ENCODE measurements at regions not wholly inside any gene's neighbourhood (a gene's known extent, or its start where the extent isn't known, plus 50 kb on each side); places are given as distances from the start of the nearest gene placed in this dataset.

DNA sequence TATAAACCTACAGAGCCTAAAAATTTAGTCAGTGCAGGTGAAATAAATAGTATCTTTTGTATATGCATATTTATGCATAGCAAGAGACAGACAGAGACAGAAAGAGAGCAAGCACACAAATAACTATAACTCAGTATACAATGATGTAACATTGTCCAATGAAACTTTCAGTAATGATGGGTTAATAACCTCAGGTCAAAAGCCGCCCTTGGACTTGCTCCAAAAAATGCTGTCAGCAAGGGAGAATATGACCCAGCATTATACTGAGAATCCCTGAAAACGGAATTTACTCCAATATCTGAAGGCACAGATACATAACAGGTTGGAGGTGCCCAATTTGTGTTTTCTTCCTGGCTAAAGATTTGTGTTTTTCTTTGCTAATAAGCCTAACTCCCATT is 590.6 kb upstream of the NOX3 start:
- DNase-seq (ENCODE audit: low spot score in 2 of 2) = no peak
- 55% methylated on average over 2 of the region's 2 CpGs for WGBS
- no peak for TF ChIP-seq POLR2AphosphoS5 (IDR thresholded peaks at IDR 0.05)
- TF ChIP-seq EP300 (IDR thresholded peaks at IDR 0.05) = no peak
- TF ChIP-seq POLR2A (IDR thresholded peaks at IDR 0.05) = no peak
- TF ChIP-seq, protein P1, sequence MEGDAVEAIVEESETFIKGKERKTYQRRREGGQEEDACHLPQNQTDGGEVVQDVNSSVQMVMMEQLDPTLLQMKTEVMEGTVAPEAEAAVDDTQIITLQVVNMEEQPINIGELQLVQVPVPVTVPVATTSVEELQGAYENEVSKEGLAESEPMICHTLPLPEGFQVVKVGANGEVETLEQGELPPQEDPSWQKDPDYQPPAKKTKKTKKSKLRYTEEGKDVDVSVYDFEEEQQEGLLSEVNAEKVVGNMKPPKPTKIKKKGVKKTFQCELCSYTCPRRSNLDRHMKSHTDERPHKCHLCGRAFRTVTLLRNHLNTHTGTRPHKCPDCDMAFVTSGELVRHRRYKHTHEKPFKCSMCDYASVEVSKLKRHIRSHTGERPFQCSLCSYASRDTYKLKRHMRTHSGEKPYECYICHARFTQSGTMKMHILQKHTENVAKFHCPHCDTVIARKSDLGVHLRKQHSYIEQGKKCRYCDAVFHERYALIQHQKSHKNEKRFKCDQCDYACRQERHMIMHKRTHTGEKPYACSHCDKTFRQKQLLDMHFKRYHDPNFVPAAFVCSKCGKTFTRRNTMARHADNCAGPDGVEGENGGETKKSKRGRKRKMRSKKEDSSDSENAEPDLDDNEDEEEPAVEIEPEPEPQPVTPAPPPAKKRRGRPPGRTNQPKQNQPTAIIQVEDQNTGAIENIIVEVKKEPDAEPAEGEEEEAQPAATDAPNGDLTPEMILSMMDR (IDR thresholded peaks at IDR 0.05) = no peak
- H3K27me3 ChIP-seq = no peaks in the 10 kb centered on the region
- H3K4me3 ChIP-seq = no peak overlapping the region
- H3K9me3 ChIP-seq = no peaks in the 10 kb centered on the region
- H3K36me3 ChIP-seq = no peaks in the 10 kb centered on the region
- no peaks in the 10 kb centered on the region for H3K4me1 ChIP-seq
- H3K27ac ChIP-seq = no peak overlapping the region

DNA sequence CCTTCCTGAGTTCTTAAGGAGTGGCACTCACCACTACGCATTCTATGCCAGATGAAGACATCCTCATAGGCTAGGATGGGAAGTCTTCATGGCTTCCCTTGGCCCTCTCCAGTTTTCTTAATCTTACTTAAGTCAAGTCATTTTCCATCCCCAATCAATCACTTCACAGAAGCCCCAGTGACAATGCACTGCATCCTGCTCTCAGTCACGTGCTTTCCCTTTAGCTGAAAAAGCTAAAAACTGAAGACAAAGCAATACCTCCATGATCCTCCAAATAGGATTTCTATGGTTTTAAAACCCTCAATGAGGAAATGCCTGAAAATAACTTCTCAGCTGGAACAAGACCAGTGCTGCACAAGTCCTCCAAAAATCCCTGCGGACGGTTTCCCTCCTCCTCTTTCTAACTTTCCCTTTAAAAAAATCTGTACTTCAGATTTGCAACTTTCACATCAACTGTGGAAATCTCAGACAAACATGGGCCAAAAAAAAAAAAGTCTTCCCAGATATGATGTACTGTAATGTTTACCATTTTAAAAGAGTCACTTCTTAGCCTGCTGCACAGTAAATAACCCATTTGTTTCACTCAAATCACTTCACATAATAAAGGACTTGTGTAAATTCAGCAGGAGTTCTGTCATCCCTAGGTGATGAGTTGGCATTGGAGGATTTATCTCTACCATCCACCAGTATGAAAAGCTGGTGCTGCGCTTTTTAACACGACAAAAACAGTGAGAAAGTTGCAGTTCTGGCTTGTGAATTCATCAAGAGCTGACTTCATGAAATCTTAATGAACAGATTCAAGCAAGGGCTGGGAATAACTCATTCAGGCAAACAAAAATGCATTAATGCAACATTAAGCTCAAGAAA is 590.0 kb upstream of the NOX3 start:
- 58% methylated on average over 6 of the region's 6 CpGs for WGBS
- no peaks in the 10 kb centered on the region for H3K4me1 ChIP-seq
- no peaks in the 10 kb centered on the region for H3K9me3 ChIP-seq
- no peak overlapping the region for H3K4me3 ChIP-seq
- no peak for TF ChIP-seq POLR2A (IDR thresholded peaks at IDR 0.05)
- TF ChIP-seq POLR2AphosphoS5 (IDR thresholded peaks at IDR 0.05) = no peak
- TF ChIP-seq, protein P1 (IDR thresholded peaks at IDR 0.05) = no peak
- no peak for TF ChIP-seq EP300 (IDR thresholded peaks at IDR 0.05)
- H3K27ac ChIP-seq = no peak overlapping the region
- no peaks in the 10 kb centered on the region for H3K27me3 ChIP-seq
- H3K36me3 ChIP-seq = no peaks in the 10 kb centered on the region
- DNase-seq (ENCODE audit: low spot score in 2 of 2) = no peak

DNA sequence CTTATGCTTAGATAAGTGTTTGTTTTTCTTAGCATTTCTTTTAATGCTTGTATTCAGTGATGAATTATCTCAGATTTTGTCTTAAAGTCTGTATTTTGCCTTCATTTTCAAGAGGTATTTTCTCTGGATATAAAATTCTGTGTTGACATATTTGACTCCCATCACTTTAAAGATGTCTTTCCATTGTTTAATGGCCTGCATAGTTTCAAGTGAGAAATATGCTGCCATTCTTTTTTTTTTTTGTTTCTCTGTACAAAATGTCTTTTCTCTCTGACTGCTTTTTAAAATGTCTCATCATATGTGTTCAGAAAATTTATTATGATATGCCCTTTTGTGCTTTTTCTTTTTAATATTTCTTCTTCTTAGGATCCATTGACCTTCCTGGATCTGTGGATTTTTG is 578.0 kb upstream of the NOX3 start:
- peaks cover 3% of the 10 kb centered on the region for H3K4me1 ChIP-seq
- no peak for TF ChIP-seq POLR2AphosphoS5 (IDR thresholded peaks at IDR 0.05)
- TF ChIP-seq, protein P1 (IDR thresholded peaks at IDR 0.05) = no peak
- no peak for TF ChIP-seq POLR2A (IDR thresholded peaks at IDR 0.05)
- TF ChIP-seq EP300 (IDR thresholded peaks at IDR 0.05) = no peak
- no peaks in the 10 kb centered on the region for H3K27me3 ChIP-seq
- H3K27ac ChIP-seq = no peak overlapping the region
- DNase-seq (ENCODE audit: low spot score in 2 of 2) = no peak
- no peak overlapping the region for H3K4me3 ChIP-seq
- no peaks in the 10 kb centered on the region for H3K9me3 ChIP-seq
- H3K36me3 ChIP-seq = no peaks in the 10 kb centered on the region

DNA sequence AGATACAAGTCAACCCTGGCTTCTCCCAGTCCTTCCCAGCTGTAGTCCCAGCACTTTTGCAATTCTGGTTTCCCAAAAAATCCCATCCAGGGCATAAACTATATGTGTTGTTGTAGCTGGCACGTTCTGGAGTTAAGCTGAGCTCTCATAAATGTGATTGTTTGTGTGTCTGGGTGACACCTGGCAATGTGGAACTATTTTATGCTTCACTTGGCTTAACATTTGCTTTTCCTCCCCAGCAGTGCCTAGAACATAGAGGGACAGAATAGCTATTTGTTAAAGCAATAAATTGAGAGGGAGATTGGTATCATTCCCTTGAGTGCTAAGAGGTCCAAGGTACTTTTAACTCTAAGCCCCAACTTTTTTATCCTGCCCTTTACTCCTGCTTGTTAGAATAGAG is 575.9 kb upstream of the NOX3 start:
- Histone ChIP-seq H3K27me3 (no peaks in the 10 kb centered on the region), H3K4me3 (no peak overlapping the region), H3K27ac (no peak overlapping the region), H3K36me3 (no peaks in the 10 kb centered on the region), H3K9me3 (no peaks in the 10 kb centered on the region), H3K4me1 (peaks cover 5% of the 10 kb centered on the region)
- 43% methylated on average over 1 of the region's 1 CpG for WGBS
- no peak for DNase-seq (ENCODE audit: low spot score in 2 of 2)
- no peak for TF ChIP-seq POLR2AphosphoS5 (IDR thresholded peaks at IDR 0.05)
- TF ChIP-seq, protein P1 (IDR thresholded peaks at IDR 0.05) = no peak
- TF ChIP-seq EP300 (IDR thresholded peaks at IDR 0.05) = no peak
- TF ChIP-seq POLR2A (IDR thresholded peaks at IDR 0.05) = no peak

DNA sequence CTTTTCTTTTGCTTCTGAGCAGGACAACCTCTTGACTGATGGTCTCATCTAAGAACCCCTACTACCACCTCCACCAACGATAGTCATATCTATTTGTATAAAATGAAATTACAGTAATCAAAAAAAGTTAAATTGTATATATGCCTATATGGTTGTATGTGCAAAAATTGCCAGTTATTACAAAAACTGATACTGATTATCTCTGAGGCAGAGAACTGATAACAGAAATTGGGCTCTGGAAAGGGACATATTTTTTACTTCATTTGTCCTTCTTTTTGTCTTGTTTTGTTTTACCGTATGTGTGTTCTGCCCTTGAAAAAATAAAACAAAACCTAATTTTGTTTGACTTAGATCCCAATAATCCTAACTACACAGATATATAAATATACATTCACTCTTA is 574.4 kb upstream of the NOX3 start:
- Histone ChIP-seq H3K4me3 (no peak overlapping the region), H3K9me3 (no peaks in the 10 kb centered on the region), H3K27ac (no peak overlapping the region), H3K4me1 (peaks cover 5% of the 10 kb centered on the region), H3K27me3 (no peaks in the 10 kb centered on the region), H3K36me3 (no peaks in the 10 kb centered on the region)
- 92% methylated on average over 2 of the region's 2 CpGs for WGBS
- no peak for TF ChIP-seq POLR2AphosphoS5 (IDR thresholded peaks at IDR 0.05)
- TF ChIP-seq, protein P1 (IDR thresholded peaks at IDR 0.05) = no peak
- no peak for TF ChIP-seq EP300 (IDR thresholded peaks at IDR 0.05)
- TF ChIP-seq POLR2A (IDR thresholded peaks at IDR 0.05) = no peak
- DNase-seq (ENCODE audit: low spot score in 2 of 2) = no peak

Measured in suprapubic skin (tissue), 4 donors.